NCI-H146 treated with DMSO at 0.1 percent for 48 hours (cell line): ENCODE measurements at regions not wholly inside any gene's neighbourhood (a gene's known extent, or its start where the extent isn't known, plus 50 kb on each side); places are given as distances from the start of the nearest gene placed in this dataset.
"Not testable (repeated sequence)": the region's sequence is repeated elsewhere in the genome, so short reads cannot be mapped to it uniquely, and the experiment has no call there.

ENCODE experiments used
- DNase-seq: peaks from one replicate; lab custom pipeline; 2025; ENCODE audit not compliant: unreplicated experiment; lab: John Stamatoyannopoulos, UW

DNA sequence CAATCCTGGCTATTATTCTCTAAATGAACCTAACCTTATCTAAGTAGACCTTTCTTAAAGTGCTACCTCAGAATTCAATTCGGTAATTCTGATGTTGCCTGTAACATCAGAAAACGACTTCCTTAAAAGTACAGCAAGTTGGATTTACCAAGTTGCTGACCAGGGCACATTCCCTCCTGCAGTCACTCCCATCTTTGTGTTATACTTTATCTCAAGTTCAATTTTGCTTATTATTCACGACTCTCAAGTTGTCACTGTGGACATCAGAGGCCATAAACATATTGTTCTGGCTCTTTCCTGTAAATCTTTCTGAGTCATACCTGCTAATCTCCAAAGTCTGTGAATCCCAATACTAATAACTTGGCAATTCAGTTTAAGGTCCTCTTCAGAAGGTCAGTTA is 64.6 kb upstream of the ZSCAN2 start:
- DNase-seq, result not testable (repeated sequence)

DNA sequence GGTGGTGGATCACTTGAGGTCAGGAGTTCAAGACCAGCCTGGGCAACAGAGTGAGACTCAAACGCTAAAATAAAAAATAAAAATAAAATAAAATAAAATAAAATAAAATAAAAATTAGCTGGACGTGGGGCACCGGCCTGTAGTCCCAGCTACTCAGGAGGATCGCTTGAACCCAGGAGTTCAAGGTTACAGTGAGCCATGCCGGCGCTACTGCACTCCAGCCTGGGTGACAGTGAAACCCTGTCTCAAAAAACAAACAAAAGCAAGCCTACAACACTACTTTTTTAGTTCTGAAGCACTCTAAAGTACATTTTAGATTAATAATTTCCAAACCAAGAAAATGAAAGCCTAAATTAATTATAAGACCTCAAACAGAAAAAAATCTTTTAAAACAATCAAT is 56.2 kb upstream of the ZSCAN2 start:
- not testable (repeated sequence) for DNase-seq

DNA sequence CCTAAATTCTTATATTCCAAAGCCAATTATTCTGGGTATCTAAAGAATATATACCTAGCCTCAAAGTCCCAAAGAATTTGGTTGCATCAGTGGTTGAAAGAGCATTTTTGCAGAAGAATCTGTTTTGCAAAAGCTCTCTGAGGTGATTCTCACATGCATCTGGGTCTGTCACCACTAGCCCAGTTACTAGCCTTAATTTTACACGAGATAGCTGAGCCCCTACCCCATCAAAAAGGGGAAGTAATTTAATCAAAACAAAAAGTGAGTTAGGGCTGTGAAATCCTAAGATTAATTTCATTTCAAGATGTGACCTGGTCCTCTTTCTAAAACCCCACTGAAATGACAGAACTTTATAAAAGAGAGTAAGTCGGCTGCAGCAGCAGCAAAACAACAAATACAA is 53.7 kb upstream of the ZSCAN2 start:
- DNase-seq, result not testable (repeated sequence)

DNA sequence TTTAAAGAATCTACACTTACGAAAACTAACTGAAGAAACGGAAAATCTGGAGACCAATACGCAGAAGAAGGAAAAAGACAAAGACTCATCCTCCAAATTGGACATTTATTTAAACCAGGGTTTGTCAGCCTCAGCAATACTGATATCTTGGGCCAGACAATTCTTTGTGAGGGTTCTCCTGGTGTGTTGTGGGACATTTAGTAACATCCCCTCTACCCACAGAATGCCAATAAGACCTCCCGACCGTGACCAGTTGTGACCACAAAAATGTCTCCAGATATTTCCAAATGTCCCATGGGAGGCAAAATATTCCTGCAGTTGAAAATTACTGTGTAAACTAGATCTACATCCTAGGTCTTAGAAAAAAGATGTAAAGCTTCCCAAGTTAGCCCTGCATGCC is 50.3 kb upstream of the ZSCAN2 start:
- not testable (repeated sequence) for DNase-seq
